SJCRH30 (cell line): ENCODE measurements at regions not wholly inside any gene's neighbourhood (a gene's known extent, or its start where the extent isn't known, plus 50 kb on each side); places are given as distances from the start of the nearest gene placed in this dataset.
A peak's percentile ranks its signal among the peaks of the same experiment; 100 is the strongest.

ENCODE experiments used
- DNase-seq, 2 experiments: peaks; one replicate each; pipeline ENCODE4 v3.0.0-alpha.2; 2015 to 2020
- H3K27ac ChIP-seq: fragments of 250-450 bp; sonication (Bioruptor Pico); 2 replicates; pipeline ENCODE4 v1.5.1; 2020; ENCODE audit warnings: mild to moderate bottlenecking, moderate library complexity
- H3K27me3 ChIP-seq: fragments of 250-450 bp; sonication (Bioruptor Pico); 2 replicates; pipeline ENCODE4 v1.5.1; 2020; ENCODE audit warnings: mild to moderate bottlenecking, moderate library complexity
- H3K36me3 ChIP-seq: fragments of 250-450 bp; sonication (Bioruptor Pico); 2 replicates; pipeline ENCODE4 v1.5.1; 2020; ENCODE audit warnings: mild to moderate bottlenecking, moderate library complexity
- H3K4me1 ChIP-seq: fragments of 250-450 bp; sonication (Bioruptor Pico); 2 replicates; pipeline ENCODE4 v1.5.1; 2020; ENCODE audit warnings: mild to moderate bottlenecking, moderate library complexity
- H3K4me3 ChIP-seq: fragments of 250-450 bp; sonication (Bioruptor Pico); 2 replicates; pipeline ENCODE4 v1.5.1; 2020; ENCODE audit warnings: mild to moderate bottlenecking, moderate library complexity
- H3K9me3 ChIP-seq: fragments of 250-450 bp; sonication (Bioruptor Pico); replicated peaks from 2 replicates; pipeline ENCODE4 v1.5.1; 2020; ENCODE audit warnings: mild to moderate bottlenecking, moderate library complexity

DNA sequence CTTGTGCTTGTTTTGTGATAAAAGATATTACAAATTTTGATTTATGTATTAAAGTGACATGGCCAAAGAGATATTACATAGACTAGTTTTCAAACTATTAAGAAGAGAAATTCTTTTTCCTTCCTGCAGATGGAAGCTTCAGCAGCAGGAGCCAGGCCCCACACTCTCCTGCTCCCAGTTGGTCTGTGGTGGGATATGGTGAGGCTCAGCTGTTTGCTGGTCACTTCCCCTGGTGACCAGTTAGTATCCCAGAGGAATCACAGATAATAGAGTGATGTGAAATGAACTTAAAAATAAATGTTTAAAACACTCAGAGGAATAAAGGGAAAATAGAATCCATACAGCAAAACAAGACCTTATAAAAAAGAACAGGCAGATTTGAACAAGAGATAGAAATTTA lies 154.7 kb downstream of the KTN1 start:
- no peak for DNase-seq
- H3K4me3 ChIP-seq: no peak overlapping the region
- H3K27ac ChIP-seq: no peak overlapping the region
- H3K27me3 ChIP-seq: no peaks in the 10 kb centered on the region
- H3K9me3 ChIP-seq: no peaks in the 10 kb centered on the region; the same call in none of the 2 replicates
- no peaks in the 10 kb centered on the region for H3K4me1 ChIP-seq
- H3K36me3 ChIP-seq: no peaks in the 10 kb centered on the region

GRCh38 chr14:55739967-55740648 lies 160.1 kb downstream of the KTN1 start:
- no peaks in the 10 kb centered on the region for H3K27me3 ChIP-seq
- no peak overlapping the region for H3K4me3 ChIP-seq
- no peaks in the 10 kb centered on the region for H3K36me3 ChIP-seq
- H3K9me3 ChIP-seq: no peaks in the 10 kb centered on the region; the same call in none of the 2 replicates
- H3K27ac ChIP-seq: no peak overlapping the region
- DNase-seq: no peak
- H3K4me1 ChIP-seq: no peaks in the 10 kb centered on the region

DNA sequence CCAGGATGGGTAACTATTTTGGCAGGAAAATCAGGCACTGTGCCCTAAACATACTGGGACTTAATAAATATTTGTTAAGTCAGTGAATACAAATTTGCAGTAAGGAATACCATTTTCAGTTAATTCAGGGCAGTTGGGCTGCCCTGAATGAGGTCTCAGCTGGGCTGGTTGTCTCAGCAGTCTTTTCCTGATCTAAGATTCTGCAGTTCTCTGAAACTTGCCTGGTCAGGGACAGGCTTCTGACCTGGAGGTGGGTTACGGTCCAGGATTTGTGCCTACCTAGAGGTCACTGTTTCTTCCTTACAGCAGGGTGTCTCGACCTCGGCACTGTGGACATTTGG lies 160.6 kb downstream of the KTN1 start:
- Histone ChIP-seq H3K27me3 (no peaks in the 10 kb centered on the region), H3K4me1 (no peaks in the 10 kb centered on the region), H3K36me3 (no peaks in the 10 kb centered on the region), H3K4me3 (no peak overlapping the region), H3K27ac (no peak overlapping the region), H3K9me3 (no peaks in the 10 kb centered on the region; the same call in none of the 2 replicates)
- DNase-seq: no peak

GRCh38 chr14:55741240-55741639 lies 161.2 kb downstream of the KTN1 start:
- Histone ChIP-seq H3K27ac (no peak overlapping the region), H3K27me3 (no peaks in the 10 kb centered on the region), H3K4me1 (no peaks in the 10 kb centered on the region), H3K9me3 (no peaks in the 10 kb centered on the region; the same call in 1 of the 2 replicates), H3K36me3 (no peaks in the 10 kb centered on the region), H3K4me3 (no peak overlapping the region)
- DNase-seq: no peak

- DNase-seq: no peak
Measured at GRCh38 chr14:55743551-55743950, 163.5 kb downstream of the KTN1 start.

DNA sequence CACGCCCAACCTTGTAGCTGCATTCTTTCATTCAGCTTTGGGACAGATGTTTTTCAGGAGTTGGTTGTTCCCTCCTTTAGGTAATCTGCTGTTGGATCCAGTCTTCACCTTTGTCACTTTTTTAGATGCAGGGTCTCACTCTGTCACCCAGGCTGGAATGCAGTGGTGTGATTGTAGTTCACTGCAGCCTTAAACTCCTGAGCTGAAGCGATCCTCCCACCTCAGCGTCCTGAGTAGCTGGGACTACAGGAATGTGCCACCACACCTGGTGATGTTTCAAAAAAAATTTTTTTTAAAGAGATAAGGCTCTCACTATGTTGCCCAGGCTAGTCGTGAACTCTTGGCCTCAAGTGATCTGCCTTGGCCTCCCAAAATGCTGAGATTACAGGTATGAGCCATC lies 164.3 kb downstream of the KTN1 start:
- no peak for DNase-seq
- H3K27ac ChIP-seq: no peak overlapping the region
- H3K27me3 ChIP-seq: no peaks in the 10 kb centered on the region
- peaks cover 12% of the 10 kb centered on the region for H3K4me1 ChIP-seq
- no peaks in the 10 kb centered on the region for H3K36me3 ChIP-seq
- H3K4me3 ChIP-seq: no peak overlapping the region
- H3K9me3 ChIP-seq: no peaks in the 10 kb centered on the region

More at GRCh38 chr14:55743551-55743950, 163.5 kb downstream of the KTN1 start:
- Histone ChIP-seq H3K27ac (no peak overlapping the region), H3K4me1 (peaks cover 4% of the 10 kb centered on the region), H3K9me3 (no peaks in the 10 kb centered on the region), H3K27me3 (no peaks in the 10 kb centered on the region), H3K36me3 (no peaks in the 10 kb centered on the region), H3K4me3 (no peak overlapping the region)

DNA sequence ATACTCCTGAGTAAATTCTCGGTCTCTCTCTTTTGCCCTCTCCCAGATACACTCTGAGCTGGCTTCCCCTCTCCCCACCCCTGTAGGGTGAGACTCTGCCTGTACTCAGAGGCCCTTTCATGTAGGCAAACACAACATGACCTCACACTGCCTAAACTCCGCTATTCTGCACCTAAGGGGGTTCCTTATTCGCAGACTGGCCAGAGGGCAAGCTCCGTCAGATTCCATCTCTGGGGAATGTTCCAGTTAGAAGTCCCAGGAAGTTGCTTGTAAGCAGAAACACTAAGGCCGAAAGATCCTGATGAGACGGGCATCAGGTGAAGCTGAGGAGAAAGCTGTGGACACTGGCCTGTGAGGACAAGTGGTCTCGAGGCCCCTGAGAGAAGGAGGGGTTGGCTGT lies 165.9 kb downstream of the KTN1 start:
- Histone ChIP-seq H3K4me1 (peaks cover 19% of the 10 kb centered on the region), H3K27ac (no peak overlapping the region), H3K36me3 (no peaks in the 10 kb centered on the region), H3K27me3 (no peaks in the 10 kb centered on the region), H3K9me3 (no peaks in the 10 kb centered on the region), H3K4me3 (no peak overlapping the region)
- DNase-seq: no peak

GRCh38 chr14:55746558-55746957 lies 166.6 kb downstream of the KTN1 start:
- no peak for DNase-seq
- Histone ChIP-seq H3K36me3 (no peaks in the 10 kb centered on the region), H3K27me3 (no peaks in the 10 kb centered on the region)

GRCh38 chr14:55747186-55747585 lies 167.2 kb downstream of the KTN1 start:
- Histone ChIP-seq H3K27ac (no peak overlapping the region), H3K4me3 (no peak overlapping the region), H3K36me3 (no peaks in the 10 kb centered on the region), H3K27me3 (no peaks in the 10 kb centered on the region), H3K9me3 (no peaks in the 10 kb centered on the region), H3K4me1 (peaks cover 21% of the 10 kb centered on the region)
- no peak for DNase-seq

More at GRCh38 chr14:55746558-55746957, 166.6 kb downstream of the KTN1 start:
- Histone ChIP-seq H3K27ac (no peak overlapping the region), H3K4me1 (peaks cover 19% of the 10 kb centered on the region), H3K9me3 (no peaks in the 10 kb centered on the region), H3K4me3 (no peak overlapping the region)

GRCh38 chr14:55749201-55749812 lies 169.3 kb downstream of the KTN1 start:
- Histone ChIP-seq H3K27me3 (no peaks in the 10 kb centered on the region), H3K27ac (peak overlapping the region; percentile 46), H3K36me3 (no peaks in the 10 kb centered on the region), H3K9me3 (no peaks in the 10 kb centered on the region), H3K4me1 (peaks cover 31% of the 10 kb centered on the region), H3K4me3 (no peak overlapping the region)
- DNase-seq: peak; percentile 88 to 94

DNA sequence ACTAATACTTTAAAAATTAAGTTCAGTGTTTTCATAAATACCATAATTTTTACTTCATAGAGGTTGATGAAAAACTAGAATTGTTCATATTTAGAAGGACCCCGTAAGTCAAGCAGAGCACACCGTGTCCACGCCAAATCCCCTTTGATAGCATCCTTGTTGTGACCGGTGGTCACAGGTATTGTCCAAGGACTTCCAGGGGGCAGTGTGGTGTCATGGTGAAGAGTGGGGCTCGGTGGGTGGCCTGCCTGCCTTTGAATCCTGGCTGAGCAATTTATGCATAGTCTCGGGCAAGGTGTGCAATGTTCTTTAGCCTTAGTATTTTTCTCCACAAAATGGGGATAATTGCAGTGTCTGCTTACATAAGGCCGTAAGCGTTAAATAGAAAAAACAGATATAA lies 169.9 kb downstream of the KTN1 start:
- peak in 1 of 2 experiments; percentile 25 for DNase-seq
- no peaks in the 10 kb centered on the region for H3K36me3 ChIP-seq
- no peaks in the 10 kb centered on the region for H3K9me3 ChIP-seq
- H3K4me3 ChIP-seq: no peak overlapping the region
- H3K27me3 ChIP-seq: no peaks in the 10 kb centered on the region
- peaks cover 31% of the 10 kb centered on the region for H3K4me1 ChIP-seq
- H3K27ac ChIP-seq: peak overlapping the region; percentile 46

DNA sequence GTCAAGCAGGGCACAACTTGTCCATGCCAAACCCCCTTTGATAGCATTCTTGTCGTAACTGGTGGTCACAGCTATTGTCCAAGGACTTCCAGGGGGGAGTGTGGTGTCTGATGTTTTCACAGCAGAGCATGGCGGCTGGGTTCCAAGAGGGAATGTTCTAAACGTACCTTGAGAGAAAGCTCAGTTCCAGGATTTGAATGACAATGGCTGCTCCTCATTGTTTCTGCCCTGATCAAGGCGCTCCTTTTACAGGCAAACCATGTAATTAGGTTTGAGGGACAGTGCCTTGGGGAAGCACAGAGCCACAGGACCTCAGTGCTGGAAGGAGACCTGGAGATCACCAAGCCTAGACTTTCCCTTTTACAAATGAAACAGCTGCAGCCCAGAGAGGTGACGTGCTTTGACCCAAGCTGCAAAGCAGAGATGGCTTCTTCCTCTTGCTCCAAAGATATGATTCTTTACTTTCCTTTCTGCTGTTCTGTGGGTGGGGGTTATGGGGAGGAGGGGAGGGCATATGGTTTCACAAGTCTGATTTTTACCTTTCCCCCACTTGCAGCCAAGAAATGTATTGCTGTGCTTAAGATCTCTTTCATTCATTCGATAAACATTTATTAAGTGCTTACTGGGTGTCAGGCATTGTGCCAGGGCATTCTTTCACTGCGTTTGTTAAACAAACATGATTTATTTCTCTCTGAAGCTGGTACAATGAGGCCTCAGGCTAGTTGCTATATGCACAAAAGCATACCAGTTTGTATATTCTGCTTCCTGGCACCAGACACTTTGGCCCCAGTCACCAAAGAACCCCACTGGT lies 172.8 kb downstream of the KTN1 start:
- Histone ChIP-seq H3K4me1 (peaks cover 32% of the 10 kb centered on the region), H3K27ac (no peak overlapping the region; the same call in 1 of the 2 replicates), H3K27me3 (no peaks in the 10 kb centered on the region), H3K36me3 (no peaks in the 10 kb centered on the region), H3K9me3 (no peaks in the 10 kb centered on the region), H3K4me3 (no peak overlapping the region)
- peak; percentile 25 to 30 for DNase-seq

DNA sequence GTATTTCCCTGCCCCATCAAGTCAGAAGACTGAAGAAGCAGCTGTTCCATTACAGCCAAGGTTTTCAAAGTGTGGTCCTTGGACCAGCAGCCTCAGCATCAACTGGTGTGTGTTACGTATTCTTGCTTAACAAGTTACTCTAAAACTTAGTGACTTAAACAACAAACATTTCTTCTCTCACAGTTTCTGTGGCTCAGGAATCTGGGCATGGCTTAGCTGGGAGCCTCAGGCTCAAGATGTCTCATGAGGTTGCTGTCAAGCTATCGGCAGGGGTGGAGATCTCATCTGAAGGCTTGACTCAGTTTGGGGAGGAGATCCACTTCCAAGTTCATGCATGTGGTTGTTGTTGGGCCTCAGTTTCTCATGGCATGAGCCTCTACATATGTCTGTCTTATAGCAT lies 174.5 kb downstream of the KTN1 start:
- H3K36me3 ChIP-seq: no peaks in the 10 kb centered on the region
- H3K27ac ChIP-seq: no peak overlapping the region
- no peak overlapping the region for H3K4me3 ChIP-seq
- no peak for DNase-seq
- peaks cover 36% of the 10 kb centered on the region for H3K4me1 ChIP-seq
- no peaks in the 10 kb centered on the region for H3K9me3 ChIP-seq
- H3K27me3 ChIP-seq: no peaks in the 10 kb centered on the region

GRCh38 chr14:55754871-55755270 lies 174.9 kb downstream of the KTN1 start:
- DNase-seq: no peak
- Histone ChIP-seq H3K4me3 (no peak overlapping the region), H3K27ac (no peak overlapping the region), H3K9me3 (no peaks in the 10 kb centered on the region), H3K27me3 (no peaks in the 10 kb centered on the region), H3K4me1 (peaks cover 36% of the 10 kb centered on the region), H3K36me3 (no peaks in the 10 kb centered on the region)

GRCh38 chr14:55756078-55756477 lies 176.1 kb downstream of the KTN1 start:
- DNase-seq: no peak
- peaks cover 44% of the 10 kb centered on the region for H3K4me1 ChIP-seq
- no peaks in the 10 kb centered on the region for H3K9me3 ChIP-seq
- no peak overlapping the region for H3K4me3 ChIP-seq
- no peak overlapping the region for H3K27ac ChIP-seq
- no peaks in the 10 kb centered on the region for H3K36me3 ChIP-seq
- H3K27me3 ChIP-seq: no peaks in the 10 kb centered on the region
